ENCODE measurements at regions not wholly inside any gene's neighbourhood (a gene's known extent, or its start where the extent isn't known, plus 50 kb on each side); places are given as distances from the start of the nearest gene placed in this dataset.

GRCh38 chr10:44033008-44033407 is 351.9 kb downstream of the CXCL12 start:
- no peak for DNase-seq (ENCODE audit: low read depth, low spot score)

DNA sequence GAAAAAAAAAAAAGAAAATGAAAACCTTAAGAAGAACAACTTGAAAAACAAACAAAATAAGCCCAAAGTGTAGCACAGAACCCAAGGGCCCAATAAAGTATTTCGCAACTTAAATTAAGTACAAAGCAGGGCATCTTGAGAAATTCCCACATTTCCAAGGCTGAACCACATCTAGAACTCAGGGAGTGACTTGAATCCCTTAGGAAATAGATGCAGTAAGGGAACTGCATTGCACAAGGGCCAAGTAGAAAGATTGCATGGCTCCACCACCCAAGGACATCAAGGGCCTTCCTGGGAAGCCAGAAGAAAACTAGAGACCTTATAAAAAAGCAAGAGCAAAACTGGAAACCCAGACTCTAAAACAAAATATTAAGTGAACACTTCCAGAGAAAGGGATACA is 352.7 kb downstream of the CXCL12 start:
- DNase-seq (ENCODE audit: low read depth, low spot score) = no peak

- DNase-seq (ENCODE audit: low read depth, low spot score) = no peak
Measured at GRCh38 chr10:44030738-44031137, 354.2 kb downstream of the CXCL12 start.

DNA sequence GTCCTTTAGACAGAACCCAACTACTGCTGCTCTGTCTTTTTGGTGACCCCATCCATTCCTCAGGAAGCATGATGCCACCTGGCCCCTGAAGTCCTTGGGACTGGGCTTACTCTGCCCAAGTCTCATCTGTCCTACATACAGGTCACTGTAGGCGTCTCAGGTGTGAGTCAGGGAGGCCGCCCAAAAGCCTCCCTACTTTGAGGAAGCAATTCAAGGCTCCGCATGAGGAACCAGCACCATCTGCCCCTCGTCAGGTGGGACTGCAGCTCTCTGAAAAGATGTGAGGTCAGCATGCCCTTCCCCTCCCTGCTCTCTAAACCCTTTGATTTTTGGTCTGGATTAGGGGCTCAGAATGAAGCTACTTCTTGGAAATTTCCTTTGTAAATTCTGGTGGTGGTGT is 354.8 kb downstream of the CXCL12 start:
- DNase-seq (ENCODE audit: low read depth, low spot score) = no peak

GRCh38 chr10:44028384-44029137 is 356.3 kb downstream of the CXCL12 start:
- DNase-seq (ENCODE audit: low read depth, low spot score) = no peak

DNA sequence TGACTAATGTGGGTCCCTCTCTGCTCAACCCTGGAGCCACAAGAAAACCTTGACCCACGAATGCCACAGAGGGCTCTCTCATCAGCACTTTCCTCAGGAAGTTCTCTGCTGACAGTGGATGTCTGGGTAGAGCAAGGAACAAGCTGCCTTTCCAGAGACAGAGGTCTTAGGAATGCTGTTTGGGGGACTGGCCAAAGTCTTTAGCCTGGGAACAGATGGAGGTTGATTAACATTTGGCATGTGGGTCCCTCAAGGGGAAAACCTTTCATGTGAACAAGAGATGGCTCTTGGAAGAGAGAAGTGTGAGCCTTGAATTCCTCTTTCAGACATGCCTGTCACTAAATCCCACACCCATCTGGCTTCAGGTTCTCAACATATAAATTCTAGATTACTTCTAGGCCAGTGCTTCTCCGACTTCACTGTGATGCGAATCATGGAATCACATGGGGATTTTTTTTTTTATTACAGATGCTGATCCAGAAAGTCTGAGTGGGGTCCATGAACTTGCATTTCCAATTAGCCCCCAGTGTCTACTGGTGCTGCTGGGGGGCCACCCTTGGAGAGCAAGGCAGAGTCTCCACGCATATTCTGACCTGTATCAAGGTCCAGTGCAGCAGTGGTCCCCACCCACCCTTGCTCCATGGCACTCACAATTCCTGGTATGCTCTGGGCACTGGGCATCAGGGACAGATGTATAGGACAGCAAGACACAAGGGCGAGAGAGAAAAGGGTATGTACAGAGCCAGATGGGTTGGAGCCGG is 360.4 kb downstream of the CXCL12 start:
- no peak for DNase-seq (ENCODE audit: low read depth, low spot score)

- DNase-seq (ENCODE audit: low read depth, low spot score) = no peak
Measured at GRCh38 chr10:44023517-44023916, 361.4 kb downstream of the CXCL12 start.

DNA sequence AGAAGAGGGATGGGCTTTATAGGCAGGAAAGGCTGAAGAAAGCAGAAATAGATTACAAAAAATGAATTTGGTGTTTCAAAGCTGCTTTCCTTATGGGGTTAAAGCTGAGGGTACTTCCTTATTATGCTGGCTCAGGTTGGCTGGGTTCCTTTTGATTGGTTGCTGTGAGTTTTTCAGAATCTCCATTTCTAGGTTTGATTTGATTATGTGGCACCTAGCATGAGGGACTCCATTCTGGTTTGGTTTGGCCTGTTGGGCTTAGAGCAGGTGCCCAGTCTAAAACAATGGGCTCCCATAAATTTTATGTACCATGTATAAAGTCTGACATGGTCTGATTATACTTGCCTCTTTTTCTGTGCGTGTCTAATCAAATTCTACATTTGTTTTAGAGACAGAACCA is 362.7 kb downstream of the CXCL12 start:
- no peak for DNase-seq (ENCODE audit: low read depth, low spot score)

GRCh38 chr10:44020322-44021111 is 364.4 kb downstream of the CXCL12 start:
- no peak for DNase-seq (ENCODE audit: low read depth, low spot score)

- no peak for DNase-seq (ENCODE audit: low read depth, low spot score)
Measured at GRCh38 chr10:44017483-44018145, 367.3 kb downstream of the CXCL12 start.

DNA sequence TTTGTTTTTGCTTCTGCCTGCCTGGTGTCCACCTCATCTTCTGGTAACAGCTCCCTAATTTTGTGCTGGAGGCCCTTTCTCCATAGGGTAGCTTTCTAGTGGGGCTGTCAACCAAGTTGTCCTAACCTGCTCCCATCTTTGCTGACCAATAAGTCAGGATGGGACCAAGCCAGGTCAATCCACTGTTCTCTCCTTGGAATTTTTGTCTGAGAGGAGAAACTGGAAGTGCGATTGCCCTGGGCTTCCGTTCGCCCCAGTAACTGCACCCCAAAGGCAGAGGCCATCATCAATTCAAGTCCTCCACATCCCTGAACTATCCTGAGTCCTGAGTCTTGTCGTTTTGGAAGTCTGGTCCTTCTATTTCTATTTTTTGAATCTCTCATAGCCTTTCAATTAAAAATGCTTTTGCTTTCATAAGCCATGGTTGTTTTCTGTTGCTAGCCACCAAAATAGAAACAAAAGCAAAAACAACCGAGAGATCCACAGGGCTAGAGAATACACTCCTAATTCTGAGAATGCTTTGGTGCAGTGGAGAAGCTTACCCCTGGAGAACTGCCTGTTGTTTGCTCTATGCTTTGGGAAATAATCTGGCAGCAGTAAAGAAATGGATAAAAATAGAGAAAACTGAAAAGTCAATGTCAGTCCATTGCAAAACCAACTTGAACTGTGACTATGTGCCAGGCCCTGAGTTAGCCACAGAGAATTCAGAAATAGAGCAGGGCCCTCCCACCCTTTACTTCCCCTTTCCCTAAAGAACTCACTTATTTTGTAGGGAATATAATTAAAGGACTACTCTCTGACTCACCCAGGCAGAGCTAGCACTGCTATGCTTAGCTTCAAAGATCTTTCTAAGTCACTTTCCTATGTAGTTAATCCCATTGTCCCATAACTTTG is 368.1 kb downstream of the CXCL12 start:
- DNase-seq (ENCODE audit: low read depth, low spot score) = no peak

- no peak for DNase-seq (ENCODE audit: low read depth, low spot score)
Measured at GRCh38 chr10:44015702-44016500, 367.2 kb upstream of the ZNF32 start.

DNA sequence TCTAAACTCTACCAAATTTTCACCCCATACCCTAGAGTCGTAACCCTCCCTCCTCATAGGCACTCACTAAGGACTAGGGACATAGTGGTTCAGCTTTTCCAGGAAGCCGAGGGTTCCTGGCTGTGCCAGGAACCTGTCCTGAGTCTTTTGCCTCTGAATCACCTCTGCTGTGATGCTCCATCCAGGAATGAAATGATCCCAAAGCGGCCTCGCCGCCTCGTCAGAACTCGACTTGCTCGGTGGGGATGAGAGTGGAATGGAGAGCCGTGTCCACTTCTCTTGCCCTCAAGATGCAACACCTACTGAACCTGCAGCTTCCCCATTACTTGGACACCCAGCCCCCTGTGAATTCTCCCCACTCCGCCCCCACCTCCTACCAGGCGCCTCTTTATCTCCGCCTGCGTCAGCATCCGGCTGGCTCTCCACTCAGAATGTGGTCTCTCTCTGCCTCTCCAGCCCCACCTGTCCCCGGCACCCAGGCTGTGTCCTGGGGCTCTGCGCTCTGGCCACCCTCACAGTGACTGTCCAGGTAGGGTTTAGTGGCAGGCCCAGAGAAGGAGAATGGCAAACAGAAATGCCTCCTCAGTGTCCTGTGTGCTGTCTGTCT is 366.1 kb upstream of the ZNF32 start:
- no peak for DNase-seq (ENCODE audit: low read depth, low spot score)

DNA sequence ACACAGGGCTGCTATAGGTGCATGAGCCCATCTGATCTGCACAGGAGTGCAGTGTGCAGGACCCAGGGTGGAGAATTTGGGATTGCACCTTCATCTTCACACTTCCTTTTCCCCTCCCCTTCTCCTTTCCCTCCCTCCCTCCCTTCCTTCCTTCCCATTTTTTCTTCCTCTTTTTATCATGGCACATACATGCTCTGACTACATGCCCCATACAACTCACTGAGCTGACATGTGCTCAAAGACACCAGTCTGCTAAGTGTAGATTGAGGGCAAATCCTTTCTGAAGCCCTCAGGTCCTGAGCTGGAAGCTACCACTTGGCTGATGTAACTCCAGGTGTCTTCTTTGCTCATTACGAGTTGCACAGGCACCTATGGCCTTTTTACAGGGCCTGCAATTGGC is 365.3 kb upstream of the ZNF32 start:
- no peak for DNase-seq (ENCODE audit: low read depth, low spot score)

DNA sequence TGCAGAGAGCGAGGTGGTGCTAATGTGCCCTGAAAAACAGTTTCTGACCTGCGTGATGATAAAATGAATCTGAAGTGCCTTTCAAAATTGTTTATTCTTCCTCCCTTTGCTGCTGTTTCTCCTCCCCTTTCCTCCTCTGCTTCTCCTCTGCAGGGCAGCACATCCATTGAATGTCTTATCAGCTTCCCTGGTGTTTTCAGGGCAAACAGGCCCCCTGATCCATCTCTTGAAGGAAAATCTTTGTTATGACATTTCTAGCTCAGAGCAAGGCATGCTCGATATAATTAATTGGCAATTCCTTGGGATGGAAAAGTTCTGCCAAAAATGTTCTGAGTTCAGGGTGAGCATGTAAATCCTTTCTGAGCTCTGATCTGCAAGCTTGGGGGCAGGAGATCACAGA is 364.2 kb upstream of the ZNF32 start:
- DNase-seq (ENCODE audit: low read depth, low spot score) = no peak

DNA sequence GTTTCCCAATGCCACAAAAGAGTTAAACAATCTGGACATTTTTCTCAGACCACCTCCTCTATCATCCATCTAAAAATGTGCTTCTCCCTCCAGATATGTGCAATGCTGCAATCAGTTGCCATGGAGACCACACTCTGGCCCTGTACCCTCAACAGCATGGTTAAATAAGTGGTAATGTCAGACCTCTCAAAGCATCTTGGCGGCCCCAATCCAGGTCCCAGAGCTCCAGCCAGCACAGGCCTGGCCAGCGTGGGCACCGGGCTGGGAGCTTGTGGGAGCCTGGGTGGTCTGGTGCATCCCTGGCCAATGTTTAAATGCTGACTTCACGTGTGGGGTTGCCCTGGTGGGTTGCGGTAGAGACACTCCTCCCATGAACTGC is 362.9 kb upstream of the ZNF32 start:
- no peak for DNase-seq (ENCODE audit: low read depth, low spot score)

GRCh38 chr10:44010873-44011602 is 362.4 kb upstream of the ZNF32 start:
- no peak for DNase-seq (ENCODE audit: low read depth, low spot score)

GRCh38 chr10:44009891-44010632 is 361.4 kb upstream of the ZNF32 start:
- no peak for DNase-seq (ENCODE audit: low read depth, low spot score)
